ENCODE measurements at regions not wholly inside any gene's neighbourhood (a gene's known extent, or its start where the extent isn't known, plus 50 kb on each side); places are given as distances from the start of the nearest gene placed in this dataset.
A peak's percentile ranks its signal among the peaks of the same experiment; 100 is the strongest.

GRCh38 chr4:100128338-100128737, 61.9 kb downstream of the DDIT4L start:
- ChIA-PET POLR2A (ENCODE audit: unreplicated experiment) (no interaction called here), CTCF (interaction anchor here (0.6 kb wide), 1 partner anchor 35 kb away, joined by 5 read pairs; no protein-coding TSS in a partner anchor)
- TF ChIP-seq CTCF (conservative IDR thresholded peaks at IDR 0.05) (no peak), EZH2 (IDR thresholded peaks at IDR 0.05; ENCODE audit: low read depth) (no peak)
- no peak for DNase-seq
- Histone ChIP-seq H3K4me2 (no peak overlapping the region), H3K4me1 (replicated peaks; ENCODE audit: insufficient read depth) (no peaks in the 10 kb centered on the region), H3K79me2 (ENCODE audit: low read depth) (no peaks in the 10 kb centered on the region), H3K27ac (no peak overlapping the region), H3K36me3 (ENCODE audit: low read depth) (no peaks in the 10 kb centered on the region), H2AFZ (no peak overlapping the region), H3K27me3 (ENCODE audit: insufficient read depth, low read depth) (no peaks in the 10 kb centered on the region), H3K9me2 (ENCODE audit: insufficient read depth) (no peaks in the 10 kb centered on the region), H3K4me3 (no peak overlapping the region), H3F3A (ENCODE audit: insufficient read depth, low read depth) (no peaks in the 10 kb centered on the region), H4K20me1 (ENCODE audit: insufficient read depth) (no peaks in the 10 kb centered on the region; the same call in 1 of the 2 replicates), H3K9me3 (ENCODE audit: insufficient read depth, low read depth) (no peaks in the 10 kb centered on the region)
- intact Hi-C loops (cut with micrococcal nuclease; ENCODE audit: unreplicated experiment) = no loop called here
- BruUV-seq (replicated peaks) = no TSS peak

- intact Hi-C loops (cut with micrococcal nuclease; ENCODE audit: unreplicated experiment) = no loop called here
- no peaks in the 10 kb centered on the region for H3K36me3 ChIP-seq (ENCODE audit: low read depth)
- H3F3A ChIP-seq (ENCODE audit: insufficient read depth, low read depth) = no peaks in the 10 kb centered on the region
- no peaks in the 10 kb centered on the region; the same call in 1 of the 2 replicates for H4K20me1 ChIP-seq (ENCODE audit: insufficient read depth)
- no peaks in the 10 kb centered on the region for H3K79me2 ChIP-seq (ENCODE audit: low read depth)
- no TSS peak for BruUV-seq (replicated peaks)
- H3K27ac ChIP-seq = no peak overlapping the region
- DNase-seq = no peak
- H2AFZ ChIP-seq = no peak overlapping the region
- H3K4me1 ChIP-seq (replicated peaks; ENCODE audit: insufficient read depth) = no peaks in the 10 kb centered on the region
- ChIA-PET POLR2A (ENCODE audit: unreplicated experiment) (no interaction called here), CTCF (no interaction called here)
- H3K4me2 ChIP-seq = no peak overlapping the region
- H3K27me3 ChIP-seq (ENCODE audit: insufficient read depth, low read depth) = no peaks in the 10 kb centered on the region
- no peak overlapping the region for H3K4me3 ChIP-seq
- H3K9me3 ChIP-seq (ENCODE audit: insufficient read depth, low read depth) = no peaks in the 10 kb centered on the region
- no peaks in the 10 kb centered on the region for H3K9me2 ChIP-seq (ENCODE audit: insufficient read depth)
- TF ChIP-seq CTCF (conservative IDR thresholded peaks at IDR 0.05) (no peak), EZH2 (IDR thresholded peaks at IDR 0.05; ENCODE audit: low read depth) (no peak)
Measured at GRCh38 chr4:100124715-100125114, 65.6 kb downstream of the DDIT4L start.

GRCh38 chr4:100118181-100118580, 72.1 kb downstream of the DDIT4L start:
- Histone ChIP-seq H3K4me3 (no peak overlapping the region), H3K4me2 (no peak overlapping the region), H3K9me2 (ENCODE audit: insufficient read depth) (no peaks in the 10 kb centered on the region), H3K36me3 (ENCODE audit: low read depth) (no peaks in the 10 kb centered on the region), H3K4me1 (replicated peaks; ENCODE audit: insufficient read depth) (no peaks in the 10 kb centered on the region), H3K27me3 (ENCODE audit: insufficient read depth, low read depth) (no peaks in the 10 kb centered on the region), H3K27ac (no peak overlapping the region), H3K9me3 (ENCODE audit: insufficient read depth, low read depth) (no peaks in the 10 kb centered on the region), H3K79me2 (ENCODE audit: low read depth) (no peaks in the 10 kb centered on the region), H4K20me1 (ENCODE audit: insufficient read depth) (no peaks in the 10 kb centered on the region), H2AFZ (0 out of 2 replicates have a peak overlapping the region, but pooled peaks have one; percentile 41), H3F3A (ENCODE audit: insufficient read depth, low read depth) (no peaks in the 10 kb centered on the region)
- CTCF ChIA-PET = no interaction called here
- BruUV-seq (replicated peaks) = no TSS peak
- intact Hi-C loops (cut with micrococcal nuclease; ENCODE audit: unreplicated experiment) = no loop called here
- DNase-seq = no peak
- TF ChIP-seq EZH2 (IDR thresholded peaks at IDR 0.05; ENCODE audit: low read depth) = no peak
- POLR2A ChIA-PET (ENCODE audit: unreplicated experiment) = interaction anchor here (0.6 kb wide), 1 partner anchor 9 kb away, joined by 3 read pairs; no protein-coding TSS in a partner anchor

GRCh38 chr4:100117750-100118149, 72.5 kb downstream of the DDIT4L start:
- CTCF ChIA-PET = no interaction called here
- Histone ChIP-seq H3K36me3 (ENCODE audit: low read depth) (no peaks in the 10 kb centered on the region), H3K79me2 (ENCODE audit: low read depth) (no peaks in the 10 kb centered on the region), H3F3A (ENCODE audit: insufficient read depth, low read depth) (no peaks in the 10 kb centered on the region), H3K9me3 (ENCODE audit: insufficient read depth, low read depth) (no peaks in the 10 kb centered on the region), H3K4me3 (no peak overlapping the region), H3K4me1 (replicated peaks; ENCODE audit: insufficient read depth) (no peaks in the 10 kb centered on the region), H3K27me3 (ENCODE audit: insufficient read depth, low read depth) (no peaks in the 10 kb centered on the region), H3K9me2 (ENCODE audit: insufficient read depth) (no peaks in the 10 kb centered on the region), H2AFZ (0 out of 2 replicates have a peak overlapping the region, but pooled peaks have one; percentile 41), H4K20me1 (ENCODE audit: insufficient read depth) (no peaks in the 10 kb centered on the region), H3K27ac (no peak overlapping the region), H3K4me2 (no peak overlapping the region)
- no TSS peak for BruUV-seq (replicated peaks)
- intact Hi-C loops (cut with micrococcal nuclease; ENCODE audit: unreplicated experiment) = no loop called here
- DNase-seq = no peak
- POLR2A ChIA-PET (ENCODE audit: unreplicated experiment) = no interaction called here
- TF ChIP-seq EZH2 (IDR thresholded peaks at IDR 0.05; ENCODE audit: low read depth) (no peak), CTCF (conservative IDR thresholded peaks at IDR 0.05) (no peak)
